ENCODE measurements at regions not wholly inside any gene's neighbourhood (a gene's known extent, or its start where the extent isn't known, plus 50 kb on each side); places are given as distances from the start of the nearest gene placed in this dataset.

- no peak for TF ChIP-seq CTCF (IDR thresholded peaks at IDR 0.05; ENCODE audit: low read depth, low read length, missing input control)
- no peak for TF ChIP-seq YY1 (IDR thresholded peaks at IDR 0.05)
- TF ChIP-seq TAF1 (conservative IDR thresholded peaks at IDR 0.05) = no peak
- no peak for TF ChIP-seq FOXA1 (IDR thresholded peaks at IDR 0.05)
- TF ChIP-seq HNF4A (conservative IDR thresholded peaks at IDR 0.05) = no peak
- no peak for TF ChIP-seq RAD21 (IDR thresholded peaks at IDR 0.05)
- no peak for TF ChIP-seq RXRA (IDR thresholded peaks at IDR 0.05)
- TF ChIP-seq SP1 (IDR thresholded peaks at IDR 0.05) = no peak
These were observed 124.3 kb downstream of the ETS2 start for GRCh38 chr21:38930066-38930465.
